ENCODE measurements at regions not wholly inside any gene's neighbourhood (a gene's known extent, or its start where the extent isn't known, plus 50 kb on each side); places are given as distances from the start of the nearest gene placed in this dataset.

GRCh38 chr19:30320916-30321315, 51.3 kb upstream of the ZNF536 start:
- ATAC-seq (ENCODE audit: low FRiP score) (no peak), DNase-seq (ENCODE audit: low spot score) (no peak)
- TF ChIP-seq, protein P1, sequence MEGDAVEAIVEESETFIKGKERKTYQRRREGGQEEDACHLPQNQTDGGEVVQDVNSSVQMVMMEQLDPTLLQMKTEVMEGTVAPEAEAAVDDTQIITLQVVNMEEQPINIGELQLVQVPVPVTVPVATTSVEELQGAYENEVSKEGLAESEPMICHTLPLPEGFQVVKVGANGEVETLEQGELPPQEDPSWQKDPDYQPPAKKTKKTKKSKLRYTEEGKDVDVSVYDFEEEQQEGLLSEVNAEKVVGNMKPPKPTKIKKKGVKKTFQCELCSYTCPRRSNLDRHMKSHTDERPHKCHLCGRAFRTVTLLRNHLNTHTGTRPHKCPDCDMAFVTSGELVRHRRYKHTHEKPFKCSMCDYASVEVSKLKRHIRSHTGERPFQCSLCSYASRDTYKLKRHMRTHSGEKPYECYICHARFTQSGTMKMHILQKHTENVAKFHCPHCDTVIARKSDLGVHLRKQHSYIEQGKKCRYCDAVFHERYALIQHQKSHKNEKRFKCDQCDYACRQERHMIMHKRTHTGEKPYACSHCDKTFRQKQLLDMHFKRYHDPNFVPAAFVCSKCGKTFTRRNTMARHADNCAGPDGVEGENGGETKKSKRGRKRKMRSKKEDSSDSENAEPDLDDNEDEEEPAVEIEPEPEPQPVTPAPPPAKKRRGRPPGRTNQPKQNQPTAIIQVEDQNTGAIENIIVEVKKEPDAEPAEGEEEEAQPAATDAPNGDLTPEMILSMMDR (IDR thresholded peaks at IDR 0.05): no peak

Measured in omental fat pad (tissue), 3 donors.